HT-29 (cell line): ENCODE measurements at regions not wholly inside any gene's neighbourhood (a gene's known extent, or its start where the extent isn't known, plus 50 kb on each side); places are given as distances from the start of the nearest gene placed in this dataset.

ENCODE experiments used
- DNase-seq: peaks from one replicate; pipeline ENCODE4 v3.0.0-alpha.2; 2015; ENCODE audit warnings: low spot score

DNA sequence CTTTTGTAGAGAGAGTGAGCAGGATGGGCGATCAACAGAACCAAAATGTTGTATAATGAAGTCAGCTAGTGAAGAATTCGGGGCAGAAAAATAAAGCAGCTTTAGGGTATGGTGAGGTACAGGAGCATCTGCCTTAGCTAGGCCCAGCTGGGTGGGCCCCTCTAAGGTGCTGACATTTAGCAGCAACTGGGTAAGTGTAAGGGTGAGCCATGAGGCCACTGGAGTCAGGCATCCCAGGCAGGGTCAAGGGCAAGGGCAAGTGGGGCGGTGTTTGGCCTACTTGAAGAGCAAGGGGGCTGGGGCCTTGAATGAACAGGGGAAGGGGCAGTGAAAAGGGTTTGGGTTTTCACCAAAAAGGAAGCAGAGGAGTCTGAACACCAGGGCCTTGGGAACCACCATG, 583.6 kb downstream of the BCL11B start:
- no peak for DNase-seq

DNA sequence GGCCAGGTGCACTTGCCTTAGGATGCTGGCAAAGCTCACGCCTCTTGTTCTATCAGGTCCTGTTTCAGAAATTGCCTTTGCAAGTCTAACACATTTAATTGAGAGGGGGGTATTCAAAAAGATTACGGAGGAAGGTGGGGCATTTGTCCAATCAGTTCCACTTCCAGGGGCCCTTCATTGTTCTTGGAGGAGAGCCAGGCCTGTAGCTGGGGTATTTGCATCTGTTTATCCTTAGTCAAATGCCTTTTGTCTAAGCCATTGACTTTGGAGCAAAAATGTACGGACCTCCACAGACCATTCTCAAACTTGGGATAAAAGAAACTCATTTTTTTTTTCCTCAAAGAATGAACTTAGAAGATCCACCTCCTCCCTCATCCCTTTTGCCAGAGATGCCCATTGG, 582.0 kb downstream of the BCL11B start:
- DNase-seq, result no peak

DNA sequence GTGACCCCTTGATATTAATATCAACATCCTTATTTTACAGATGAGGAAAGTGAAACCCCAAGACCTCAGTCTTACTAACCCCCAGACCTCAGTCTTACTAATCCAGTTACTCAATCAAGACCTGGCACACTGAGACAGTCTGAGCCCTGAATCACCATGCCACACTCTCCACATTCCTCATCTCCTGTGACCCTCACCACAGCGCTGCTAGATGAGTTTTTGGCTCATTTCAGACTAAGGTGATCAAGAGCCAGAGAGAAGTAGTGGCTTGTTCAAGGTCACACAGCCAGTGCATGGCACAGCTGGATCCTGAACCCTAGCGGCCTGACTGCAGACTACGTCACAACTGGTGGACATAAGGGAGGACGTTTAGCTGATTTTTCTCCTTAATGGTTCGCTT, 579.2 kb downstream of the BCL11B start:
- DNase-seq, result no peak

DNA sequence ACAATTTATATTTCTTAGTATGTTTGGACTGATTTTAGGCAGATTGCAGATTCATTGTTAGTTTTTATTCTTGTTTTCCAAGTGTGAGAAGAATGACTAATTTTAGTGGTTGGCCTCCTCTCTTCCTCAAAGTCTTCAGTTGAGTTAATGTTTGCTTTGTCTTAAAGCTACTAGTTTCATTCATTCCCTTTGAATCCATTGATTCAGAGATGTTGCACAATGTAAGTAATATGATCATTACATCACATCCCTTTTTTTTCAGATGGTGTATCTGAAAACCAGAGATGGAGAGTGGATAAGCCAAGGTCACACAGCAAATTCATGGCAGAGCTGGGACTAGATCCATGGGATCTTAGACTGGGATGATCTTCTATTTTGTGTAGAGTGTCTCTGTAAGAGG, 577.5 kb downstream of the BCL11B start:
- no peak for DNase-seq

DNA sequence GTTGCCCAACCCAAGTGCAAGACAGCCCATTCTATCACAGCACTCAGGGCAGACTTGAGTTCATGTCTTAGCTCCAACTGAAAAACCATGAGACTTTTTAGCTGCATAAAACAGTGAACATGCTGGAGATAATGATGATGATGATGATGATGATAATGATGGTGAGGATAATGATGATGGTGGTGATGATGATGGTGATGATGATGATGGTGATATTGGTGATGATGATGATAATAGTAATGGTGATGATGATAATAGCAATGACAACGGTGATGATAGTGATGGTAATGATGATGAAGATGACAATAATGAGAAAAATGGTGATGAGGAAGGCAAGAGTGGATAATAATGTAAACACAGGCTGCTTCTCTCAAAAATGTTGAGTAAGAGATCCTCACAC, 576.2 kb downstream of the BCL11B start:
- no peak for DNase-seq

DNA sequence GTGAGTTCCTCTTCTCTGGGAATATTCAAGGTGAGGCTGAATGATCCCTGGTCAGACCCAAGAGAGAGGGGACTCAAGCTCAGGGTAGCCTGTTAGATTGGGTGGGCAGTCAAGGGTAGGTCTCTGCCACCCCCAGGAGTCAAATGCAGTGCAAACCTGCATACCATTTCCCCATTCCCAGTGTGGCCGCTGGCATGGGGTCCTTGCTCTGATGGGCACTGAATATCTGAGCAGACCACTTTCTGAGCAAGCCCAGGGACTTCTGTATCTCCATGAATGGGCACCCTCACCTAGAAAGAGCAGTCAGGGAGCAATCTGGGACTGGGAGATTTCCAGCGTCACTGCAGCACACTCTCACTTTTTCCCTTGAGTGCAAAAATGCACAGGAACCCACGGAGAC, 573.7 kb downstream of the BCL11B start:
- DNase-seq, result no peak

DNA sequence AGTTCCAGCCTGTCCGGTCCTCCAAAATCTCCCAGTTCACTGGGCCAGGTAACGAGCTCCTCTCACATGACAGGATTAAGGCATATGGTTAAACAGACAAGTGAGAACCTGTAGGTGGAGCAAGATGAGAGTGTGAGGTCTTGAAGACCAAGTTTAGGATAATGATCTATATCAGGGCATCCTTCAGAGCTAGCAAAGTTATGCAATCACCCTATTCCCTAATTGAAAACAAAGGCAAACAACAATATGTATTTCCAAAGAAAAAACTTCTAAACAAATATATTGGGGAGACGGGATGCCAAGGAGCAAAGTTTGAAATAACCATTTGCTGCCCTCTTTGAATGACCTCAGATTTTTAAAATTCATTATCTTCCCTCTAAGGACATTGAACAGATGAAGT, 571.2 kb downstream of the BCL11B start:
- DNase-seq, result no peak

DNA sequence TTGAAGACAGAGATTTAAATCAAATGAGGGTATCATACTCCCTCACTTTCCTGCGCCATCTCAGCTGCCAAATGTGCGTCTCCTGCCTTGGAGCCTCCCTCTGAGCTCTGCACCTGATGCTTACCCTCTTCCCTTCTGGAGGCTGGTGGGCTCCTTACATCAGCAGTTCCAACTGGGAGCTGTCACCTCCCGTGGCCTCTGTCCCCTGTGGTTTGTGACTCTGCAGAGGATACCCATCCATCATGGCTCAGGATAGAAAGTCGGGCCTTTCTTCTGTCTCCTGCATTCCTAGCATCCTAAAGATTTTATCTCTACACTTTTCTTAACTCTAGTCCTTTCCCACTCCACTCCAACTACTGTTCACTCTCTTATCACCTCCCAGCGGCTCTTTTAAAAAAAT, 570.6 kb downstream of the BCL11B start:
- DNase-seq, result no peak

DNA sequence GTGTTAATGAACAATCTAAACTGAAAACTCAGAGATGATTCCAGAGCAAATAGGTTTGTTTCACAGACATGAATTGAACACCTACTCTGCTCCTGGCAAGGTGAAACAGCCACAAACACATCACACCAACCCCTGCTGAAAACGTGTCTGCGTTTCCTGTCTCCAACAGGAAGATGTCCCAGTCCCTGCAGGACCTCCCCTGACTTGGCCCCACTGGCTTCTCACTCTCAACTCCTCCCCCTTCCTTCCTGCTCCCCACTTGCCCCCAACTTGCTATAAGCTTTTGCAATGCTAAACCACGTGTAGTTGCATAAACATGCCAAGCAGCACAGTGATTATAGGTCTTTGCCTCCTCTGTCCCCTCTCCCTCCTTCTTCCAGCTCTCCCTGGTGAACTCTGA, 567.6 kb downstream of the BCL11B start:
- no peak for DNase-seq

DNA sequence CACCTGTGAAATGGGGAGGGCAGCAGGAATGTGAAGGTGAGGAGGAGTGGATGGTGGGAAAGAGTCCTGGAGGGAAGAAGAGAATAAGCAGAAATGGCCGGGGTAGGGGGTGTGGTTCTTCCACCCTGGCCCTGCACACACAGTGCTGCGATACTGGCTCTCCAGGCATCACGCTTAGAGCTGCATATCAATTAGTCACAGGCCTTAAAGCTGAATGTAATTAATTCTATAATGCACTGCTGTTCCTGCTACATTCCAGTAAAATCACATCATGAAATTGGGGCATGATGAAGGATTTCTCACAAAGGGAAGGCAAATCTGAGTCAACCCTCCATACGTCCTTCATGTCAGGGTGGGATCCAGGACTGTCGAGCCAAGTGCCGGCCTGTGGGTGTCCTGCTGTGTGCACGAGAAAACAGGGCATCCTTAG, 566.1 kb downstream of the BCL11B start:
- no peak for DNase-seq

DNA sequence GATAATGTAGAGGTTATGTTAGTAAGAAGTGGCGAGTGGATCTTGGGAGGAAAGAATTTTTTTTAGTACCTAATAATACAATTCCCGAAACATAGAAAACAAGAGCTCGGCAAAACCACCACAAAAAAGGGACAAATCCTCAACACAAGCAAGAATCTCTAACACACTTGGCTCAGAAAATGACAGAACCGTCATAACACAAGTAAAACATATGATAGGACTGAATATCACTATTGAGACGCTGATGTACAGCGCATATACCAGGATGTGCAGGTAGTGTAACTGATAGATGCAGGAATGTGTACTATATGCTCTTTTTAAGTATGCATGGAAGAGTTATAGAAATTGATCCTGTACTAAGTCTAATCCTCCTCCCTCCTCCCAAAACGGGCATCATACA, 564.5 kb downstream of the BCL11B start:
- no peak for DNase-seq

DNA sequence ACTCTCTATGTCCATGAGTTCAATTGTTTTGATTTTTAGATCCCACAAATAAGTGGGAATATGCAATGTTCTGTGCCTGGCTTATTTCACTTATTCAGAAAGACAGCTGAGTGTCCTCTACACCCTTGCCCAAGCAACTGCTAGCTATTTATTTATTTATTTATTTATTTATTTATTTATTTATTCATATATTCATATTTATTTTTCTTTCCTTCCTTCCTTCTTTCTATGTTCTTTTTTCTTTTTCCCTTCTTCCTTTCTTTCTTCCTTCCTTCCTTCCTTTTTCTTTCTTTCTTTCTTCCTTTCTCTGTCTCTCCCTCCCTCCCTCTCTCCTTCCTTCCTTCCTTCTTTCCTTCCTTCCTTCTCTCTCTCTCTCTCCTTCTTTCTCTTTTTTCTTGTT, 563.4 kb downstream of the BCL11B start:
- no peak for DNase-seq

DNA sequence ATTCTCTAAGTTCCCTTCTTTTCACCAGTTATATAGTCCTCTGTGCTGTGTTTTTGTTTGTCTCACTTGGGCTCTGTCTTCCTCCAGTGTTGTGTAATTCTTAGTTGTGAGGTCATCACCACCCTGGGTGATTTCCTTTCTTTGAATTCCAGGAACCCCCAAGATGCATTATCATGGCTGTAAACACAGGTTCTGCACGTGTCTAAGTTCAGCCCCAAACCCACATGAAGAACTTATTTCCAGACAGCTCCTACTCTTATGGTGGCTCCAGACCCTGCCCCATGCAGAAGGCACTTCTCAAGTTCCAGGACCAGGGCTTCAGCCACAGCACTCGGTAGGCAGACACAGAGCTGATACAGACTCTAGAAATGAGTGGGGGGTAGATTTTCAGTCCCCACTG, 560.5 kb downstream of the BCL11B start:
- no peak for DNase-seq

DNA sequence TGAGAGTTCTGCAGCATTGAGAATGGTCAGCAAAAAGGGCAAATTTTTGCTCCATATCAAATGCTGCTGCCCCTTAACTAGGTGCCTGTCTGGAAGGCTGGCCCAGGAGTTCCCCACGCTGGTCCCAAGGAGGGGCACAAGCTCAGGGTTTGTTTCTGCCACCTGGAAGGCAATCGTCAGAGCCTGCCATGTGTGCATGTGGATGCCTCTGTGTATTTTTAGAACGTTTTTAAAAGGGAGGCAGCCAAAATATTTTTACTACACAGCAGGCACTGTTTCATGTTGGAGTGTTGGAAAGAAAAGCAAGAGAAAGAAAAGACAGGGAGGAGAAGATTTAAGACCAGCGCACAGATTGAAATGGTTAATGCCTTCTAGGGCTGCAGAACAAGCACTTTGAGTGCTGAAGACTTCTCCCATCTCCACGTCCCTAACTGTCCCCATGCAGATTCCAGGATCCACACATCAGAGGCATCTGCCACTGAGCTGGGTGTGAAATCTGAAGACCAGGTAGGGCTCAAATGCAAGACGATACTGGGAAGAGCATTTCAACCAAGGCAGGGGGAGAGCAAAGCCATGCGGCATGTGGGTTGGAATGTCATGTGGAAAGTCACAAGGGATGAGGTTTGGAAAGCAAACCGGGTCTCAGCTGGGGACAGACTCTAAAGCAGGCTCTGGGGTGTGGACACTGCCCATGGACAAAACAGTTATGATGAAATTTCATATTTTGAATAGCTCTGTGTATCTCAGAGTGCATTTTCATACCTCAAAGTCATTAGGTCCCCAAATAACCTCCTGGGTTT, 557.2 kb downstream of the BCL11B start:
- DNase-seq, result no peak

DNA sequence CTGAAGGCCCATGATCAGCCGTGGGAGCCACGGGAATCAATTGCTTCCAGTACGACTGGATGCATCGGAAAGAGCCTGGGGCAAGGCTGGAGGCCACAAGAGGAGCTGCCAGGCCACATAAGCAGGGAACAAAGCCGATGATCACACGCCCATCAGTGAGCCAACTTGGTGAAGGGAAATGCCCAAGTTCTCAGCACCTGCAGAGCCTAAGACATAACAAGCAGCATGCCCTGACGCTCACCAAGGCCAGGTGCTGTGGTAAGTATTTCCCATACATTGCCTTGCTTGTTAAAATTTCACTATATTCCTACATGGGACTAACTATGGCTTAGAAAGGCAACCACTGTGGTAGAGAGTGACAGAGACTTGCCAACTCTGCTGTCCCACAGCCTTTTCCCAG, 555.9 kb downstream of the BCL11B start:
- no peak for DNase-seq

DNA sequence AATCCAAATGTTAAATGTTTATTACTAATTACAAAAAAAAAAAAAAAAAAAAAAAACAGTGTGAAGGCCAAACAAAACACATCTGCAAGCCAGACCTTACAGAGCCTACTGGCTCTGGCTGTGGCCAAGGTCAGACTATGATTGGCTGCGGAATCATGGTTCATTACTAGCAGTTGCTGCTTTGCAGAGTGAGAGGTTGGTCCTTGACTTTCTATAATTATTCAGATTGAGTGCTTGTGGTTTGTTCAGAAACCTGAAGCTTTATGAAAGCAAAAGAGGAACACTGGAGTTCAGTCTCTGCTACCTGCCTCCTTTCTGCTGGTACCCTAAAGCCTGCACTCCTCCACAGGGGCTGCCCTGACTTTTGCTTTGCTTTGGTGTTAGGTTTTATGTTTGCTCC, 550.9 kb downstream of the BCL11B start:
- no peak for DNase-seq

DNA sequence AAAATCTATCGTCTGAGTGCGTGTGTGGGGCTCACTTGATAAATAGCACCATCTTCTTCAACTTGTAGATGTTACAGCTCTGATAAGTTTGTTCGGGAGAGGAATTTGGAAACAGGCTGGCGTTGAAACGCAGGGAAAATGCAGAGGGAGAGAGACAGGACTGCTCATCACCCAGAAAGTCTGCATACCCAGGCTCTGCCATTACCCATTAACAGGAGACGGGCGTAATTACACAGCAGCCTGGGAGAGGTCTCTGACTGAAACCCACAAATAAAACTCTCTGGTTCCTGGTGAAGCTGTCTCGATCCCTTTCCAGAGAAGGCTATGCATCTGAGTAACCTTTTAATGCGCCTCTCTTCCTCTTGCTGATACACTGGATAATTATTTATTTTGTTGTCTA, 547.3 kb downstream of the BCL11B start:
- DNase-seq, result no peak

DNA sequence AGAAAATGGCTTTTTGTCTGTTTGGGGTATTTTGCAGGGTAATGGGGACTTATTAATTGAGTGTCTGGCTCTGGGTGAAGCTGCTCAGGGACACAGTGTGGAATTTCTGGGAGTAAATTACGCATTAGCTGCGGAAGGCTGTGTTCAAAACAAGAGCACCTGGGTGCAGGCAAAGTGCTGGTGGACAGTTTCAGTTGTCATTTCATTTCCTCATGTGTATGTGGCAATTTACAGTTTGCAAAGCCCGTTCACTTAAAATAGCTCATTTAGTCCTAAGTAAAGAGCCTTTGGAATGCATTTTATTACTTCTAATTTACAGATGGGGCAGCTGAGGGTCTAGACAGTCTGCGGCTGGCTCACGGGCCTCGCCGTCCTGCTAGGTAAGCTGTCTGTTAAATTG, 546.8 kb downstream of the BCL11B start:
- DNase-seq, result no peak

DNA sequence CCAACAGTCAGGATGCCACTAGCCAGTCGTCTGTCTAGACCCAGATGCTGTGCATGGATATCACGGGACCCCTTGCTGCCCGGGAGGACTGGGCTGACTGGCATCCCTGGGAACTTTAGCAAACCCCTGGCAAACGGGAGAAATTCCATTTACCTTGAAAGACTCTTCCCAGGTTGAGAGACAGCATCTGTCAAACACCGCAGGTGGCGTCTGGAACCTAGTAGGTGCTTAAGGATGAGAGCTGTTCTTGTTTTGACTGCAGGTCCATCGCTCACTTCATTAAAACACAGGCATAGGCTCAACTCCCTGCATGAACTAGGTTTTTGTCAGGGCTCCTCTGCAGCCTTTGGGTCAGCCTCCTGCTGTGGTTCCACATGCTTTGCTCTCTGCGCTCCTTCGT, 546.3 kb downstream of the BCL11B start:
- DNase-seq, result no peak

DNA sequence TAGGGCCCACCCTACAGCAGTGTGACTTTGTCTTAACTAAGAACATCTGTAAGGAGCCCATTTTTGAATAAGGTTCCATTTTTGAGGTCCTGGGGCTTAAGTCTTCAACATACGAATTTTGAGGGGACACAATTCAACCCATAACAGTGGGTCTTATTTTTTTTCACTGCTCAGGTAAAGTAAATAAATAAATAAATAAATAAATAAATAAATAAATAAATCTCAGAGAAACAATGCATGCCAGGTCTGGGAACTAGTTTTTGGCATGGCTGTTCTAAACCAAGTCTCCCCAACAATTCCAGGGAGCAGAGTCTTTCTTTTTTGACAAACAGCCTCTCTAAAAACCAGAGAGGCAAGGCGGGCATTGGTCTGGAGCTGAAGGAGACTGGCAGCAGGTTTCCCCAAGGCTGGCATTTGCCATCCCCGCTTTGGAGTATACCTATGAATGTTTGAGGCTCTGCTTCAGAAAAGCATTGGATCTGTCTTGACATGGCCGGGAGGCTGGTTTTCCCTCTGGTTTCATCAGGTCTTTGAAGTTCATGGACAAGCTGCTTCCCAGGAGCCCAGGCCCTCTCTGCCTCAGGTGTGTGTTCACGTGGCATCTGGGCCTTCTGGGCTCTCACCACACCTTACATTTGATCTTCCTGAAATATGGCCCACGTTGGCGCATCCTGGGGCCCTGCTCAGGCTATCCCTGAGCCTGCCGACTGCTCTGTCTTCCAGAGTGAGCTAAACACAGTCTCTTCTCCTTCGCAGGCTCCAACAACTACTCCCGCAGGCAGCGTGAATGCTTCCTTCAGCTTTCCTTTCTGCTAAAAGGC, 545.2 kb downstream of the BCL11B start:
- no peak for DNase-seq

DNA sequence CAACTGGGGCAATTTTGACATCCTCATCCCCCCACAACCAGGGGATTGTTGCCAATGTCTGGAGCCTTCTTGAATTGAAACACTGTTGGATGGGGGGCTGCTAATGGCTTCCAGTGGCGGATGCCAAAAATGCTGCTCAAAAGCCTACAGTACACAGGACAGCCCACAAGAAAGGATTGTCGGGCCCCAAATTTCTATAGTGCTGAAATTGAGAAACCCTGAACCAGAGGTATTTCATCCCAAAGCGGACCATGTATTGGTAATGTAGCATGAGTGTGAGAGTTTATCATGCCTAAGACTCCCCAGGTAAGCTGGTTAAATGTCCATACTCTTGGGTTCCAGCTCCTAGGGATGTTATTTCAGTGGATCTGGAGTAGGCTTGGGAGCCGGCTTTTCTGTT, 544.0 kb downstream of the BCL11B start:
- no peak for DNase-seq

DNA sequence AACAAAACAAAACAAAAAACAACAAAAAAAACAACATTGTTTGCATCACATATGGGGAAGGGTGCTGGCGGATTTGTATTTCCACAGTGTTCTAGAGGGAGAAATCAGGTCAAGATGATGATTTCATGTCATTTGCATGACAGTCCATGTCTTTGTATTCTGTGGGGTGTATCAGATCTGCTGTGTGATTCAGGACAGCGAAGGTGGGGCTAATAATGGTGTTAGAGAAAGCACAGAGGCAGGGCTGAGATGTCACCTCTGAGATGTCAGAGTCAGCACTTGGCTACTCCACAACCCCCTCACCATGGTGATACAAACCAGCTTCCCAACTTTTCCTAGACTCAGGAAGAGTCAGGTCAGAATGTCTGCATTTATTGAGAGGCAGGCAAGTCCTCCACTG, 543.2 kb downstream of the BCL11B start:
- no peak for DNase-seq

DNA sequence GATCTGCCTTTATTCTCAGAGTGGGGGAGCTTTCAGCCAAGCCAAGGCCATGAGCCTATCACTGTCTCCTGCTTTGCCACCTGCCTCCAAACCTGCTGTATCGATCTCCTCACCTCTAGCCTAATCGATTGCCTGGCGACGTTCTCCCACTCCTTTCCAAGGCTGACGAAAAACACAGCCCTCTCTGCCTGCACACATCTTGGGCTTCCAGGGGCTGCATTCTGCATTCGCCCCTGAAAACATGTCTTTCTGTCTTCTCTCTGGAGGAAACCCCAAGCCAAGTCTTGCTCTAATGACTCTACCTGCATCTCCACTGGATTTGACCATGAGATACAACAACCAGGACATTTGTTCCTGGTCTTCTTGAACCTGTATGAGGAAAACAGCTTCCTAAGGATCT, 540.7 kb downstream of the BCL11B start:
- DNase-seq, result no peak
